ENCODE measurements at regions not wholly inside any gene's neighbourhood (a gene's known extent, or its start where the extent isn't known, plus 50 kb on each side); places are given as distances from the start of the nearest gene placed in this dataset.

GRCh38 chr10:123429706-123430221, 236.4 kb upstream of the GPR26 start:
- Histone ChIP-seq H3K9me3 (ENCODE audit: low read length) (no peaks in the 10 kb centered on the region), H3K27me3 (ENCODE audit: control insufficient read depth in 1 of 2, insufficient read depth in 2 of 2, low read length in 2 of 2) (peaks cover 0 to 17% of the 10 kb centered on the region in 2 experiments; a peak in 2 of 5 replicates), H3K4me3 (replicated peaks in 1 of 3; ENCODE audit: insufficient read depth in 1 of 3, low read depth in 2 of 3, low read length in 3 of 3) (no peak overlapping the region), H3K27ac (ENCODE audit: extremely low read length, insufficient read depth, low read length) (no peak overlapping the region), H3K79me2 (ENCODE audit: insufficient read depth, low read length) (no peaks in the 10 kb centered on the region), H3K36me3 (replicated peaks in 1 of 2; ENCODE audit: control insufficient read depth in 1 of 2, insufficient read depth in 2 of 2, low read length in 2 of 2) (no peaks in the 10 kb centered on the region), H3K4me1 (ENCODE audit: insufficient read depth, low read length) (peaks cover 21% of the 10 kb centered on the region), H3K9ac (ENCODE audit: insufficient read depth, low read depth, low read length) (no peak overlapping the region), H4K20me1 (ENCODE audit: insufficient read depth, low read length) (no peaks in the 10 kb centered on the region), H3K4me2 (ENCODE audit: low read depth, low read length) (no peak overlapping the region), H2AFZ (ENCODE audit: low read length) (no peak overlapping the region)
- DNase-seq (ENCODE audit: low spot score) (no peak), ATAC-seq (no peak), FAIRE-seq (no peak)
- intact Hi-C loops (cut with micrococcal nuclease; ENCODE audit: unreplicated experiment) = no loop called here
- in situ Hi-C loops (cut with HindIII; ENCODE audit: extremely low pct_ligation_motif_present, low pct_unique_long_range_greater_than_20kb) = no loop called here
- CTCF ChIA-PET (ENCODE audit: low intra/inter-chr PET ratio, low total read pairs) = no interaction called here
- no TSS peak for BruUV-seq (replicated peaks)
- POLR2A ChIA-PET = no interaction called here
- no peak for TF ChIP-seq ZNF772 (CRISPR knock-in tag; IDR thresholded peaks at IDR 0.05)
- TF ChIP-seq ZSCAN20 (CRISPR knock-in tag; IDR thresholded peaks at IDR 0.05; ENCODE audit: borderline replicate concordance) = no peak
- no peak for TF ChIP-seq GMEB1 (CRISPR knock-in tag; IDR thresholded peaks at IDR 0.05; ENCODE audit: borderline replicate concordance)
- no peak for TF ChIP-seq PATZ1 (CRISPR knock-in tag; IDR thresholded peaks at IDR 0.05)
- TF ChIP-seq XBP1 (CRISPR knock-in tag; IDR thresholded peaks at IDR 0.05) = no peak
- 78% methylated on average over 14 of the region's 14 CpGs for WGBS (ENCODE audit: low lambda C conversion rate)

Data from HepG2 (cell line).